Mammary epithelial cell (primary cell): ENCODE measurements at regions not wholly inside any gene's neighbourhood (a gene's known extent, or its start where the extent isn't known, plus 50 kb on each side); places are given as distances from the start of the nearest gene placed in this dataset.

Experiments used
- EZH2 ChIP-seq: IDR thresholded peaks from 2 replicates; pipeline ENCODE4 v1.6.1; 2012; ENCODE audit warnings: low read length, inconsistent platforms, borderline replicate concordance
- TF ChIP-seq, protein P1 (sequence below), 2 donors: IDR thresholded peaks in 1 of 2; conservative IDR thresholded peaks in 1 of 2; 2 replicates each; pipeline ENCODE4 v1.5.1; 2011 to 2012; ENCODE audit warnings: inconsistent platforms in 2 of 2, low read length in 2 of 2, mild to moderate bottlenecking in 2 of 2, control low read depth in 1 of 2, low read depth in 1 of 2; ENCODE audit not compliant: insufficient read depth in 1 of 2; ENCODE audit errors: extremely low read depth in 1 of 2

DNA sequence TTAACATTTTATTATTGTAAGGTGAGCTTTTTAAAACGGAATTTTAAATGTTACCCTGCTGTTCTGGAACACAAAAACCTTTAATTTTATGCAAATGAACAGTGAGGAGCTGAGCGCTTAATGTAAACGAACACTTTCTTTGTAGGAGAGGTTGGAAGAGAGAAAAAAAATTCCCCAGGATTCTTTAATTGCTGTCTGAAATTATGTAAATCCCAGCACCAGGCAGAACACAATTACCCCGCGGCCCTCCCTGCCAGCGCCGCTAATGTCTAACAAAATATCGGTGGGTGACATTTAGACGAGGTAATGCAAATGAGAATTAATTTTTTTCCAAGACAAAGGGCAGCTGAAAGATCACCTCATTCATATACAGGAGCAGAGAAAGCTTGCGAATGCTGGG is 143.4 kb upstream of the MVB12B start:
- TF ChIP-seq, protein P1, sequence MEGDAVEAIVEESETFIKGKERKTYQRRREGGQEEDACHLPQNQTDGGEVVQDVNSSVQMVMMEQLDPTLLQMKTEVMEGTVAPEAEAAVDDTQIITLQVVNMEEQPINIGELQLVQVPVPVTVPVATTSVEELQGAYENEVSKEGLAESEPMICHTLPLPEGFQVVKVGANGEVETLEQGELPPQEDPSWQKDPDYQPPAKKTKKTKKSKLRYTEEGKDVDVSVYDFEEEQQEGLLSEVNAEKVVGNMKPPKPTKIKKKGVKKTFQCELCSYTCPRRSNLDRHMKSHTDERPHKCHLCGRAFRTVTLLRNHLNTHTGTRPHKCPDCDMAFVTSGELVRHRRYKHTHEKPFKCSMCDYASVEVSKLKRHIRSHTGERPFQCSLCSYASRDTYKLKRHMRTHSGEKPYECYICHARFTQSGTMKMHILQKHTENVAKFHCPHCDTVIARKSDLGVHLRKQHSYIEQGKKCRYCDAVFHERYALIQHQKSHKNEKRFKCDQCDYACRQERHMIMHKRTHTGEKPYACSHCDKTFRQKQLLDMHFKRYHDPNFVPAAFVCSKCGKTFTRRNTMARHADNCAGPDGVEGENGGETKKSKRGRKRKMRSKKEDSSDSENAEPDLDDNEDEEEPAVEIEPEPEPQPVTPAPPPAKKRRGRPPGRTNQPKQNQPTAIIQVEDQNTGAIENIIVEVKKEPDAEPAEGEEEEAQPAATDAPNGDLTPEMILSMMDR (conservative IDR thresholded peaks at IDR 0.05 in 1 of 2, IDR thresholded peaks at IDR 0.05 in 1 of 2; ENCODE audit: extremely low read depth in 1 of 2, insufficient read depth in 1 of 2, low read depth in 1 of 2, low read length in 2 of 2), result no peak
- no peak for TF ChIP-seq EZH2
